Activated T-cell treated with anti-CD3 and anti-CD28 coated beads, Interleukin-2, amount 50 U/mL, for 72 hours (primary cell): ENCODE measurements at regions not wholly inside any gene's neighbourhood (a gene's known extent, or its start where the extent isn't known, plus 50 kb on each side); places are given as distances from the start of the nearest gene placed in this dataset.
"Not testable (repeated sequence)": the region's sequence is repeated elsewhere in the genome, so short reads cannot be mapped to it uniquely, and the experiment has no call there.

Source experiments
- ATAC-seq, 2 donors: fragments of 150-1000 bp; cut with Tn5 transposase; replicated peaks in 1 of 2; 2 replicates each; pipeline ENCODE4 v1.10.0; 2021; ENCODE audit warnings: moderate library complexity in 2 of 2, mild to moderate bottlenecking in 1 of 2
- DNase-seq, 2 donors: peaks; one replicate each; pipeline ENCODE4 v3.0.0; 2021 to 2022; ENCODE audit warnings: mixed read lengths in 1 of 2
- H3K27ac Mint-ChIP-seq: one replicate; pipeline ENCODE4 v1.8.0; 2022; ENCODE audit warnings: mild to moderate bottlenecking, moderate library complexity, mixed read lengths
- H3K27me3 Mint-ChIP-seq: one replicate; pipeline ENCODE4 v1.8.0; 2022; ENCODE audit warnings: low read depth, mixed read lengths
- H3K36me3 Mint-ChIP-seq, 2 donors: one replicate each; pipeline ENCODE4 v1.8.0; 2022; ENCODE audit warnings: mixed read lengths in 2 of 2, mild to moderate bottlenecking in 1 of 2; ENCODE audit not compliant: insufficient read depth in 2 of 2
- H3K4me1 Mint-ChIP-seq: one replicate; pipeline ENCODE4 v1.8.0; 2022; ENCODE audit warnings: low read depth, mixed read lengths
- H3K4me3 Mint-ChIP-seq, 2 donors: one replicate each; pipeline ENCODE4 v1.8.0; 2022; ENCODE audit warnings: mild to moderate bottlenecking in 2 of 2, mixed read lengths in 2 of 2, moderate library complexity in 2 of 2
- H3K9me3 Mint-ChIP-seq, 2 donors: one replicate each; pipeline ENCODE4 v1.8.0; 2022; ENCODE audit warnings: mixed read lengths in 2 of 2

- peaks cover 4 to 6% of the 10 kb centered on the region in 2 donors for H3K9me3 Mint-ChIP-seq
- H3K27ac Mint-ChIP-seq = no peak overlapping the region
- no peak overlapping the region for H3K4me3 Mint-ChIP-seq
- ATAC-seq (no peak), DNase-seq (no peak)
- no peaks in the 10 kb centered on the region for H3K4me1 Mint-ChIP-seq
- no peaks in the 10 kb centered on the region for H3K27me3 Mint-ChIP-seq
- H3K36me3 Mint-ChIP-seq = peaks cover 0 to 3% of the 10 kb centered on the region in 2 donors
Measured at GRCh38 chr13:64180756-64181155, 2765.1 kb upstream of the PCDH20 start.

DNA sequence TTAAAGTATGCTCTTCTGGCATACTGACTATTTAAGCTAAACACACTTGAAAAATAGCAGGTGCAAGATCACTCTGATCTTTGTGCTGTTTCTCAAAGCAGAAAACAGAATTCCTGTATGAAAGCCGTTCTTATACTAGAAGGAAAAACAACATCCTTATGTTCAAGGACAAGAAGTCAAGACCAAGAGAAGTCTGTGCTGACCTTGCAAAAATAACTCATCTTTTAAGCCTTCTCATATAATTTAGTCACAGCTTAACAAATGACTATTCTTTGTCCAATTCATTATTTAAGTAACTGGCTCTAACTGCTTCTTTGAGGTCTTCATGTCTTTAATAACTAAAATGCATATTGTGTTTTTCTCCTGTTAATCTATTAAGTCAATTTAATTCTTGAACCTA, 2750.2 kb upstream of the PCDH20 start:
- H3K9me3 Mint-ChIP-seq = peaks cover 4 to 11% of the 10 kb centered on the region in 2 donors
- DNase-seq (no peak), ATAC-seq (no peak)
- no peaks in the 10 kb centered on the region for H3K4me1 Mint-ChIP-seq
- H3K4me3 Mint-ChIP-seq = no peak overlapping the region
- no peaks in the 10 kb centered on the region for H3K27me3 Mint-ChIP-seq
- no peaks in the 10 kb centered on the region for H3K36me3 Mint-ChIP-seq
- no peak overlapping the region for H3K27ac Mint-ChIP-seq

GRCh38 chr13:64164435-64164834, 2748.8 kb upstream of the PCDH20 start:
- H3K4me1 Mint-ChIP-seq = no peaks in the 10 kb centered on the region
- H3K4me3 Mint-ChIP-seq = no peak overlapping the region
- peaks cover 4 to 14% of the 10 kb centered on the region in 2 donors for H3K9me3 Mint-ChIP-seq
- no peak overlapping the region for H3K27ac Mint-ChIP-seq
- ATAC-seq (no peak), DNase-seq (no peak)
- H3K36me3 Mint-ChIP-seq = no peaks in the 10 kb centered on the region
- no peaks in the 10 kb centered on the region for H3K27me3 Mint-ChIP-seq

DNA sequence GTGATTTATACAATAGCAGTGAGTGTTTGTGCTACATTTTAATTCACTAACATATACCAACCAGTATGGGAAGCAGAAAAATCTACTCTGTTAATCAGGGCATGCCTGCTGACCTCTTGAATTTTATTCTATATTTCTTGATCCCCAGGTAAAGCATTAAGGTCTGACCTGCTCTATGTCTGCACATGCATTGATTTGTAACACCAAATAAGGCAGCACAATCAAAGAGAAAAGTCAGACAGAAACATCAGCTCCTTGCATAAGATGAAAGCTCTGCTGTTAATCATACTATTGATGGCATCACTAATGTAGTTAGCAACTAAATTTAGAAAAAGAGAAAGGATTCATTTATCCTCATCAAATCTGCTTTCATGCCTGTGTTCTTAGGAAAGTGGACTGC, 2744.8 kb upstream of the PCDH20 start:
- H3K9me3 Mint-ChIP-seq = peaks cover 11 to 14% of the 10 kb centered on the region in 2 donors
- no peaks in the 10 kb centered on the region for H3K27me3 Mint-ChIP-seq
- H3K4me1 Mint-ChIP-seq = no peaks in the 10 kb centered on the region
- H3K36me3 Mint-ChIP-seq = no peaks in the 10 kb centered on the region
- H3K4me3 Mint-ChIP-seq = no peak overlapping the region
- no peak overlapping the region for H3K27ac Mint-ChIP-seq
- ATAC-seq = no peak
- DNase-seq = no peak

DNA sequence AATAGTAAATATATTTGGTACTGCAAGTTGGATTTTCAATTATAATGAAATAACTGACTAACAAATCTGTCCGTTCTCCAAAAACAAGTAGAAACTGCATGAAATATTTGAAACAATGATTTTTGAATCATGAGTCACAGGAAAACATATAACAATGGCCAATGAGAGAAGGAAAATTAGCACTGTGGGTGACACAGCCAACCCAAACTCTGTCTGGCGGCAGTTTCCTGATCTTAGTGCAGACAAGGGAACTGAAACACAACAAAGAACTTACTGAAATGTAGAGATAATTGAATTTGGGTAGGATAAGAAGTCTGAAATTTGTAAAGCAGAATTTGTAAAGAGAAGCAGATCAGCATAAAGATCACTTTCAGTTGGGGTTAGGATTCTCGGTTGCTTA, 2743.3 kb upstream of the PCDH20 start:
- Mint-ChIP-seq H3K4me3 (no peak overlapping the region), H3K36me3 (no peaks in the 10 kb centered on the region), H3K27ac (peak overlapping the region; percentile 42), H3K4me1 (no peaks in the 10 kb centered on the region), H3K9me3 (peaks cover 9 to 10% of the 10 kb centered on the region in 2 donors), H3K27me3 (no peaks in the 10 kb centered on the region)
- ATAC-seq = no peak
- DNase-seq = no peak

GRCh38 chr13:64154514-64154913, 2738.9 kb upstream of the PCDH20 start:
- Mint-ChIP-seq H3K27me3 (no peaks in the 10 kb centered on the region), H3K4me3 (no peak overlapping the region), H3K27ac (no peak overlapping the region), H3K9me3 (peaks cover 6 to 12% of the 10 kb centered on the region in 2 donors), H3K36me3 (no peaks in the 10 kb centered on the region), H3K4me1 (no peaks in the 10 kb centered on the region)
- DNase-seq (no peak), ATAC-seq (no peak)

GRCh38 chr13:64130600-64130999, 2715.0 kb upstream of the PCDH20 start:
- Mint-ChIP-seq H3K4me3 (no peak overlapping the region), H3K36me3 (peaks cover 0 to 2% of the 10 kb centered on the region in 2 donors), H3K9me3 (peaks cover 5 to 14% of the 10 kb centered on the region in 2 donors), H3K4me1 (no peaks in the 10 kb centered on the region), H3K27me3 (no peaks in the 10 kb centered on the region), H3K27ac (no peak overlapping the region)
- ATAC-seq (no peak), DNase-seq (no peak)

GRCh38 chr13:64130171-64130570, 2714.5 kb upstream of the PCDH20 start:
- DNase-seq = no peak
- no peaks in the 10 kb centered on the region for H3K4me1 Mint-ChIP-seq
- no peak overlapping the region for H3K27ac Mint-ChIP-seq
- no peaks in the 10 kb centered on the region for H3K27me3 Mint-ChIP-seq
- H3K9me3 Mint-ChIP-seq = peaks cover 5 to 13% of the 10 kb centered on the region in 2 donors
- H3K4me3 Mint-ChIP-seq = no peak overlapping the region
- no peak for ATAC-seq
- H3K36me3 Mint-ChIP-seq = peaks cover 0 to 2% of the 10 kb centered on the region in 2 donors

- ATAC-seq (no peak), DNase-seq (no peak)
- H3K27ac Mint-ChIP-seq = no peak overlapping the region
- H3K27me3 Mint-ChIP-seq = no peaks in the 10 kb centered on the region
- H3K4me3 Mint-ChIP-seq = no peak overlapping the region
- H3K9me3 Mint-ChIP-seq = peaks cover 2 to 3% of the 10 kb centered on the region in 2 donors
- peaks cover 0 to 2% of the 10 kb centered on the region in 2 donors for H3K36me3 Mint-ChIP-seq
- no peaks in the 10 kb centered on the region for H3K4me1 Mint-ChIP-seq
Measured at GRCh38 chr13:64127856-64128255, 2712.2 kb upstream of the PCDH20 start.

- Mint-ChIP-seq H3K27me3 (no peaks in the 10 kb centered on the region), H3K9me3 (peaks cover 0 to 2% of the 10 kb centered on the region in 2 donors), H3K4me1 (no peaks in the 10 kb centered on the region), H3K4me3 (no peak overlapping the region), H3K36me3 (peaks cover 0 to 2% of the 10 kb centered on the region in 2 donors), H3K27ac (no peak overlapping the region)
- DNase-seq (no peak), ATAC-seq (no peak)
Measured at GRCh38 chr13:64127192-64127591, 2711.5 kb upstream of the PCDH20 start.

DNA sequence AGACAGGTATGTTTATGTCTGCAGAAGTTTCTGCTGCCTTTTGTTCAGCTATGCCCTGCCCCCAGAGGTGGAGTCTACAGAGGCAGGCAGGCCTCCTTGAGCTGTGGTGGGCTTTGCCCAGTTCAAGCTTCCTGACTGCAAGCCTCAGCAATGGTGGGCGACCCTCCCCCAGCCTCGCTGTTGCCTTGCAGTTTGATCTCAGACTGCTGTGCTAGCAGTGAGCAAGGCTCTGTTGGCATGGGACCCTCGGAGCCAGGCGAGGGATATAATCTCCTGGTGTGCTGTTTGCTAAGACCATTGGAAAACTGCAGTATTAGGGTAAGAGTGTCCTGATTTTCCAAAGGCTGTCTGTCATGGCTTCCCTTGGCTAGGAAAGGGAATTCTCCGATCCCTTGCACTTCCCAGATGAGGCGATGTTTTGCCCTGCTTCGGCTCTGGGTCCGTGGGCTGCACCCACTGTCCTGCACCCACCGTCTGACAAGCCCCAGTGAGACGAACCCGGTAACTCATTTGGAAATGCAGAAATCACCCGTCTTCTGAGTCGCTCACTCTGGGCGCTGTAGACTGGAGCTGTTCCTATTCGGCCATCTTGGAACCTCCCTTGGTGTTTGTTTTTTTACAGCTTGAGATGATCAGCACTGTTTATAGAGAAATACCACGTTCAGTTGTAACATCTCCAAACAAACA, 2705.5 kb upstream of the PCDH20 start:
- not testable (repeated sequence) for H3K27ac Mint-ChIP-seq, ATAC-seq, H3K4me3 Mint-ChIP-seq, DNase-seq, H3K27me3 Mint-ChIP-seq, H3K4me1 Mint-ChIP-seq, H3K36me3 Mint-ChIP-seq
- peaks cover 14 to 15% of the 10 kb centered on the region in 2 donors for H3K9me3 Mint-ChIP-seq

DNA sequence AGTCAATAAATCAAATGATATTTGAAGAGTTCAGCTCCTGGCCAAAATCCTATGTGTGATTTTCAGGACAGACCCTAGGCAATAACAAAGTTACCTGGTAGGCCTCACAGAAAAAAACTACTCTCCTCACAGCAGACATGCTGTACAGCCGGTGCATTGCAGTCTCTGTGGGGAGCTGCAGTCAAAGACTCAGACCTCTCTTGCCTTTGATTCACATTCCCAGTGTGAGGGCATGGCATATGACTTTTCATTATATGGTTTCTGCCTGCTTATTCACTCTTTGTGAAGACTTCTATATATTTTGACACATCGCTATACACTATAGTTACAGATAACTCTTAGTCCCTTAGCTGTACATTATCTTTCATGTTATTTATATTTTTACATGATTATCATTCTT, 2684.3 kb upstream of the PCDH20 start:
- no peak for ATAC-seq
- no peak overlapping the region for H3K27ac Mint-ChIP-seq
- H3K36me3 Mint-ChIP-seq = no peaks in the 10 kb centered on the region
- H3K9me3 Mint-ChIP-seq = peaks cover 2 to 8% of the 10 kb centered on the region in 2 donors
- H3K4me1 Mint-ChIP-seq = no peaks in the 10 kb centered on the region
- H3K27me3 Mint-ChIP-seq = no peaks in the 10 kb centered on the region
- no peak overlapping the region for H3K4me3 Mint-ChIP-seq
- DNase-seq = no peak

DNA sequence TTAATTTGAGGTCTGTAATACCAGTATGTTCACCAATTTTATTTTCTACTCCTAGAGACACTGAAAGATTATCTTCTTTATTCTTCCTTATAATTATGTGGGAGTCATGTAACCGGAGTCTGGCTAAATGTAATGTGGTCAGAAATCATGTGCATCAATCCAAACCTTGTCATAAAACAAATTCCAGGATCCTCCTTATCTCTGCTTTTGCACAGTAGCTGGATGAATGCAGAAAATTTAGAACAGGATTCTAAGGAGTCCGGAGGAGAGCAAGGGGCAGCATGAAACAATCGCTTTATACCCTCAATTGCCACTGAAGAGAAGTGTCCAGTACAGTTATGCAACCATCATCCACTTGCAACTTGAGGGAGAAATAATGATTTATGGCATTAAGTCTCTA, 2674.7 kb upstream of the PCDH20 start:
- no peak for ATAC-seq
- H3K9me3 Mint-ChIP-seq = peaks cover 8% of the 10 kb centered on the region in 2 donors
- H3K4me1 Mint-ChIP-seq = no peaks in the 10 kb centered on the region
- DNase-seq = no peak
- H3K27ac Mint-ChIP-seq = no peak overlapping the region
- no peaks in the 10 kb centered on the region for H3K27me3 Mint-ChIP-seq
- H3K4me3 Mint-ChIP-seq = no peak overlapping the region
- H3K36me3 Mint-ChIP-seq = no peaks in the 10 kb centered on the region

DNA sequence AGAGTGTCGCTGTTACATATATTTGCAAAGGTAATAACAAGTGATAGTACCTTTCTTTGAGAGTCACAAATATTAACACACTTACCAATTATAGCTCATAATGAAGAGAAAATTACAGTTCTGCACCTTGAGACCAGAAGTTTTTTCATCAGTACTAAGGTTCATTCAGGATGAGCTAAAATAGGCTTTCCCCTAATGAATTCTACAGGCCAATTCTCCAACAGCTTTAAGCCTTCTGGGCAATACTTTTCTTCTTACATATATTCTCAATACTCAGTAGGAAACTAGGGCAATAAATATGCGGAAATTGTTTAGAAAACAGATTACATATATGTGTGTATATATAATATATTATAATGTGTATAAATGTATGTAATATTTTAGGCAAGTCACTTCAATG, 2672.8 kb upstream of the PCDH20 start:
- DNase-seq (no peak), ATAC-seq (no peak)
- H3K4me1 Mint-ChIP-seq = no peaks in the 10 kb centered on the region
- no peak overlapping the region for H3K27ac Mint-ChIP-seq
- peaks cover 4 to 6% of the 10 kb centered on the region in 2 donors for H3K9me3 Mint-ChIP-seq
- H3K27me3 Mint-ChIP-seq = no peaks in the 10 kb centered on the region
- no peaks in the 10 kb centered on the region for H3K36me3 Mint-ChIP-seq
- H3K4me3 Mint-ChIP-seq = no peak overlapping the region
